ENCODE measurements at regions not wholly inside any gene's neighbourhood (a gene's known extent, or its start where the extent isn't known, plus 50 kb on each side); places are given as distances from the start of the nearest gene placed in this dataset.

- no peak for DNase-seq (ENCODE audit: low read depth in 2 of 2)
Observed at GRCh38 chr2:35938838-35939237, 416.7 kb upstream of the CRIM1 start.

- DNase-seq (ENCODE audit: low read depth in 2 of 2), result no peak
Observed at GRCh38 chr2:35933031-35933430, 422.5 kb upstream of the CRIM1 start.

GRCh38 chr2:35932276-35932963 is 423.2 kb upstream of the CRIM1 start:
- DNase-seq (ENCODE audit: low read depth in 2 of 2), result no peak

- no peak for DNase-seq (ENCODE audit: low read depth in 2 of 2)
Observed at GRCh38 chr2:35931626-35932025, 424.0 kb upstream of the CRIM1 start.

GRCh38 chr2:35931115-35931514 is 424.5 kb upstream of the CRIM1 start:
- DNase-seq (ENCODE audit: low read depth in 2 of 2), result no peak

- no peak for DNase-seq (ENCODE audit: low read depth in 2 of 2)
Observed at GRCh38 chr2:35929551-35929950, 426.0 kb upstream of the CRIM1 start.

- DNase-seq (ENCODE audit: low read depth in 2 of 2), result no peak
Observed at GRCh38 chr2:35920061-35920460, 435.5 kb upstream of the CRIM1 start.

- DNase-seq (ENCODE audit: low read depth in 2 of 2), result no peak
Observed at GRCh38 chr2:35915261-35915660, 440.3 kb upstream of the CRIM1 start.

- no peak for DNase-seq (ENCODE audit: low read depth in 2 of 2)
Observed at GRCh38 chr2:35891936-35892335, 463.6 kb upstream of the CRIM1 start.

- DNase-seq (ENCODE audit: low read depth in 2 of 2), result no peak
Observed at GRCh38 chr2:35891528-35891927, 464.1 kb upstream of the CRIM1 start.

GRCh38 chr2:35887146-35887545 is 468.4 kb upstream of the CRIM1 start:
- no peak for DNase-seq (ENCODE audit: low read depth in 2 of 2)

- DNase-seq (ENCODE audit: low read depth in 2 of 2), result no peak
Observed at GRCh38 chr2:35873921-35874320, 481.7 kb upstream of the CRIM1 start.

GRCh38 chr2:35871672-35872071 is 483.9 kb upstream of the CRIM1 start:
- DNase-seq (ENCODE audit: low read depth in 2 of 2), result no peak

GRCh38 chr2:35870713-35871112 is 484.9 kb upstream of the CRIM1 start:
- no peak for DNase-seq (ENCODE audit: low read depth in 2 of 2)

- DNase-seq (ENCODE audit: low read depth in 2 of 2), result no peak
Observed at GRCh38 chr2:35864141-35864540, 491.4 kb upstream of the CRIM1 start.

- no peak for DNase-seq (ENCODE audit: low read depth in 2 of 2)
Observed at GRCh38 chr2:35858216-35858615, 497.4 kb upstream of the CRIM1 start.

GRCh38 chr2:35857498-35857897 is 498.1 kb upstream of the CRIM1 start:
- no peak for DNase-seq (ENCODE audit: low read depth in 2 of 2)

- DNase-seq (ENCODE audit: low read depth in 2 of 2), result no peak
Observed at GRCh38 chr2:35831385-35831784, 524.2 kb upstream of the CRIM1 start.

- DNase-seq (ENCODE audit: low read depth in 2 of 2), result no peak
Observed at GRCh38 chr2:35830833-35831232, 524.7 kb upstream of the CRIM1 start.

- no peak for DNase-seq (ENCODE audit: low read depth in 2 of 2)
Observed at GRCh38 chr2:35827086-35827485, 528.5 kb upstream of the CRIM1 start.

GRCh38 chr2:35822716-35823115 is 532.9 kb upstream of the CRIM1 start:
- no peak for DNase-seq (ENCODE audit: low read depth in 2 of 2)

- DNase-seq (ENCODE audit: low read depth in 2 of 2), result no peak
Observed at GRCh38 chr2:35821675-35822074, 533.9 kb upstream of the CRIM1 start.

- DNase-seq (ENCODE audit: low read depth in 2 of 2), result no peak
Observed at GRCh38 chr2:35820391-35820790, 535.2 kb upstream of the CRIM1 start.

GRCh38 chr2:35819033-35819432 is 536.5 kb upstream of the CRIM1 start:
- no peak for DNase-seq (ENCODE audit: low read depth in 2 of 2)

Measured in stimulated activated CD8-positive, alpha-beta memory T cell treated with anti-CD3 and anti-CD28 coated beads, Interleukin-2, amount 100 ng/mL, for 1 hour (primary cell).